ENCODE measurements at regions not wholly inside any gene's neighbourhood (a gene's known extent, or its start where the extent isn't known, plus 50 kb on each side); places are given as distances from the start of the nearest gene placed in this dataset.

GRCh38 chr13:108360139-108360538 lies 90.6 kb downstream of the TNFSF13B start:
- Histone ChIP-seq H3K27ac (replicated peaks in 1 of 4) (no peak overlapping the region), H3K4me3 (no peak overlapping the region), H3K4me1 (no peaks in the 10 kb centered on the region), H3K9me3 (no peaks in the 10 kb centered on the region), H3K36me3 (no peaks in the 10 kb centered on the region), H3K27me3 (peaks cover 0 to 4% (median 0%) of the 10 kb centered on the region in 4 donors)
- no peak for DNase-seq (ENCODE audit: extremely low spot score)
- intact Hi-C loops (cut with DNase I) = no loop called here
- TF ChIP-seq CTCF (IDR thresholded peaks at IDR 0.05) (no peak), POLR2A (IDR thresholded peaks at IDR 0.05; ENCODE audit: low read depth) (no peak), POLR2AphosphoS5 (IDR thresholded peaks at IDR 0.05) (no peak), EP300 (IDR thresholded peaks at IDR 0.05) (no peak)
- WGBS = 69% methylated on average over 2 of the region's 2 CpGs

GRCh38 chr13:108361769-108362168 lies 92.3 kb downstream of the TNFSF13B start:
- no peak for DNase-seq (ENCODE audit: extremely low spot score)
- Histone ChIP-seq H3K4me3 (no peak overlapping the region), H3K27ac (replicated peaks in 1 of 4) (no peak overlapping the region), H3K4me1 (no peaks in the 10 kb centered on the region), H3K36me3 (no peaks in the 10 kb centered on the region), H3K27me3 (peaks cover 0 to 4% (median 0%) of the 10 kb centered on the region in 4 donors), H3K9me3 (no peaks in the 10 kb centered on the region)
- intact Hi-C loops (cut with DNase I) = no loop called here
- 34% methylated on average over 9 of the region's 9 CpGs for WGBS
- TF ChIP-seq POLR2AphosphoS5 (IDR thresholded peaks at IDR 0.05) (no peak), EP300 (IDR thresholded peaks at IDR 0.05) (no peak), CTCF (IDR thresholded peaks at IDR 0.05) (no peak), POLR2A (IDR thresholded peaks at IDR 0.05; ENCODE audit: low read depth) (no peak)

- H3K4me1 ChIP-seq = no peaks in the 10 kb centered on the region
- peaks cover 0 to 4% (median 0%) of the 10 kb centered on the region in 4 donors for H3K27me3 ChIP-seq
- TF ChIP-seq EP300 (IDR thresholded peaks at IDR 0.05) (no peak), CTCF (IDR thresholded peaks at IDR 0.05) (no peak), POLR2AphosphoS5 (IDR thresholded peaks at IDR 0.05) (no peak), POLR2A (IDR thresholded peaks at IDR 0.05; ENCODE audit: low read depth) (no peak)
- intact Hi-C loops (cut with DNase I) = no loop called here
- DNase-seq (ENCODE audit: extremely low spot score) = no peak
- H3K27ac ChIP-seq (replicated peaks in 1 of 4) = no peak overlapping the region
- no peaks in the 10 kb centered on the region for H3K9me3 ChIP-seq
- H3K4me3 ChIP-seq = no peak overlapping the region
- H3K36me3 ChIP-seq = no peaks in the 10 kb centered on the region
- WGBS = 86% methylated on average over 5 of the region's 5 CpGs
These were observed 94.1 kb downstream of the TNFSF13B start for GRCh38 chr13:108363666-108364065.

GRCh38 chr13:108365255-108365654 lies 95.7 kb downstream of the TNFSF13B start:
- no peak overlapping the region for H3K4me3 ChIP-seq
- intact Hi-C loops (cut with DNase I) = no loop called here
- no peak overlapping the region for H3K27ac ChIP-seq (replicated peaks in 1 of 4)
- no peaks in the 10 kb centered on the region for H3K9me3 ChIP-seq
- H3K36me3 ChIP-seq = no peaks in the 10 kb centered on the region
- no peak for DNase-seq (ENCODE audit: extremely low spot score)
- TF ChIP-seq EP300 (IDR thresholded peaks at IDR 0.05) (no peak), POLR2A (IDR thresholded peaks at IDR 0.05; ENCODE audit: low read depth) (no peak), CTCF (IDR thresholded peaks at IDR 0.05) (no peak), POLR2AphosphoS5 (IDR thresholded peaks at IDR 0.05) (no peak)
- no peaks in the 10 kb centered on the region for H3K4me1 ChIP-seq
- peaks cover 0 to 4% (median 0%) of the 10 kb centered on the region in 4 donors for H3K27me3 ChIP-seq
- 44% methylated on average over 4 of the region's 4 CpGs for WGBS

- Histone ChIP-seq H3K27ac (replicated peaks in 1 of 4) (no peak overlapping the region), H3K9me3 (no peaks in the 10 kb centered on the region), H3K27me3 (no peaks in the 10 kb centered on the region), H3K36me3 (no peaks in the 10 kb centered on the region), H3K4me3 (no peak overlapping the region), H3K4me1 (no peaks in the 10 kb centered on the region)
- TF ChIP-seq POLR2AphosphoS5 (IDR thresholded peaks at IDR 0.05) (no peak), EP300 (IDR thresholded peaks at IDR 0.05) (no peak), POLR2A (IDR thresholded peaks at IDR 0.05; ENCODE audit: low read depth) (no peak), CTCF (IDR thresholded peaks at IDR 0.05) (no peak)
- intact Hi-C loops (cut with DNase I) = no loop called here
- WGBS = 67% methylated on average over 3 of the region's 3 CpGs
- DNase-seq (ENCODE audit: extremely low spot score) = no peak
These were observed 98.9 kb downstream of the TNFSF13B start for GRCh38 chr13:108368250-108368905.

All from esophagus muscularis mucosa (tissue), 4 donors.